DMS53 treated with DMSO at 0.1 percent for 48 hours (cell line): ENCODE measurements at regions not wholly inside any gene's neighbourhood (a gene's known extent, or its start where the extent isn't known, plus 50 kb on each side); places are given as distances from the start of the nearest gene placed in this dataset.
"Not testable (repeated sequence)": the region's sequence is repeated elsewhere in the genome, so short reads cannot be mapped to it uniquely, and the experiment has no call there.

Source experiments
- DNase-seq: peaks from one replicate; lab custom pipeline; 2025; ENCODE audit not compliant: unreplicated experiment; lab: John Stamatoyannopoulos, UW

DNA sequence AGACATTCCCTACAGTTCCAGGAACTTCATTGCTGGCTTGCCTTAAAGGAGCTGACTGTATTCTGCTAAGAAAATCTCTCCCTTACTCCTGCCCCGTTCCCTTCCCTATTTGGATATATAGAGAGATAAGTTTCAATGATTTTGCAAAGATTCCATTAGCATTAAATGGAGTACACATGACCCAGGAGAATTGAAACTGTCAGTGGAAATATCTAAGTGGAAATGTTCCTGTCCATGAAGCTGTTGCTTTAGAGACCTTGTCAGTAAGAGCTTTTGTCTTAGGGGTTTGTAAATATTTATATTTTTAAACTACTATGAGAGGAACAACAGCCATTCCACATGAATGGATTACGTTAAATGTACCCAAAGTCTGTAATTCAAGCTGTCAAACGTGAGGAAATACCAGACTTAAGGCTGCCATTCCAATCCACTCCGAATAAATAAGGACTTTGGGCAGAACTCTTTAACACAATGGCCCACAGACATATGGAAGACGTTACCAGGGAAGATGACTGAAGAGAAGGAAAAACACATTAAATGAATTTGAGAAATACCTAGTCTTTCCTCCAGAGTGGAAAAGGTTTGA, 387.1 kb upstream of the PAPPA start:
- no peak for DNase-seq

DNA sequence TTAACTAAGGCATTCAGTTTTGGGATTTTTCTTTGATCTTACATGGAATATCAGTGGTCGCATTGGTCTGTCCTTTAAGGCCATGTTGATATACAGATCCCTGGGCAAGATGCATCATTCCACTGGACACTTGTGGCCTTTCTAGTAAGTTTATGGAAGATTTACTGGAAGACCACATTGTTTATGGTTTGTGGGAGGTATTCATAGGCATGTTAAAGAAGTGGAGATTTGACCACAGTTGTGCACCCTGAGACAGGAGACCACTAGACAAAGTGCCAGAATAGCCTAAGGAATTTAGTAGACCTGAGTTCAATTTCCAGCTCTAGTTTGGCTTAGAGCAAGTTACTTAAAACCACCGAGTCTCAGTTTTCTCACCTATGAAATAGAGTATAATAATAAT, 383.1 kb upstream of the PAPPA start:
- DNase-seq = no peak

DNA sequence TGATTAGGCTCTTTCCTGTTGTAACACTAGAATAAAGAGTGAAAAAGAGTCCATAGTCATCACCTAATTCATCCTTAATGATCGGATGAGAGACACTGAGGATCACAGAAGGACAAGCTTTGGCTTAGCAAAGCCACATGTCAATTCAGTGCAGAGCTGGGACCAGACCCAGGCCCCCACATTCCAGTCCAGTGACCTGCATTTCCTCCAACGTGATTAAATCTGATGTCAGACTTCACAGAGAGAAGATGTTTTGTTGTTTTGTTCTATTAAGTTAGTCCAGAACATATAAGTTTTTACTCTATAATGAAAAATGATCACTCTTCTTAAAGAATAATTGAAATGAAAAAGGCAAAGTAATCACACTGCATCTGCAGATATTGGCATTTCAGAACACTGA, 377.9 kb upstream of the PAPPA start:
- no peak for DNase-seq

DNA sequence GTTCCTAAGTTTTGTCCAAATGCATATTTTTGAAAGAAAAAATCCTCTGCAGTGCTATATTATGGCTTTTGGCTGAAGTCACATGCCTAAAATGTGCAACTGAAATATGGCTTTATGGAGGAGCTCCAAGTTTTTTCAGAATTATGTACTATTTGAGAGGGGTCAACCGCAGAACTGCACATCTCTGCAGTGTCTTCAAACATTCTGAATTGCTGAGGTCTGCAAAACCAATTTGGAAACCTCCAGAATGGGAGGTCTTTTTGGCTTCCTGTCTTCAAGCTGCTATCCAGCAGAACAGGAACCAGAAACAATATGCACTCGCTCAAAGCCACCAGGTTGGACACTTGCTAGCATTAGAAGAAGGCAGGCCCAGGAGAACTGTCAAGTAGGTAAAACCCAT, 376.0 kb upstream of the PAPPA start:
- no peak for DNase-seq

DNA sequence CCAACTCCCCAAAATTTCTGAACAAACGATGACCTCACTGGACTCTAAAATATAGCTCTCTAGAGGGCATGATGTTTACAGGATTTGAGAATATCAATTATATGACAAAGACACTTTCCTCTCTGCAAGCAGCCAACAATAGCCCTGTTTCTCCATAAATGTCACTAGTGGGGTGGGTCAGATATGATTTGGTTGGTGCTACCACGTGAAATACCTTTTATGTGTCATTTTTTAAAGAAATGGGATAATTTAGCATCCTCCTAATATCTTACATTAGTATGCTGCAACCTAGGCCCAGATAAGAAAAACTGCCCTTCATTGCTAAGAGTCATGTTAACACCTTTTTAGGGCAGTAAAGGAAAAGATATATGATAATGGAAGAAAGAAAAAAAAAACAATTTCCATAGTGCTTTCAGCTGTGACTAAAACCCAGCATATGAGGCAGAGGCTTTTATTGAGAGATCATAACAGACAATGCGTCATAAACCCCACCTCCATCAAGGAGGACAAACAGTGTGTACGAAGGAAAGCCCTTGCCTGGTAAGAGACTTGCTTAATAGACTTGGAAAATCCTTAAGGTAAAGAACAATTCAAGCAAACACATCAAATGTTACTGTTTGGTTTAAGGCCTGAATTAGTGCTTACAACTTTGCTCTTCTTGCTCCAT, 372.4 kb upstream of the PAPPA start:
- DNase-seq = no peak

DNA sequence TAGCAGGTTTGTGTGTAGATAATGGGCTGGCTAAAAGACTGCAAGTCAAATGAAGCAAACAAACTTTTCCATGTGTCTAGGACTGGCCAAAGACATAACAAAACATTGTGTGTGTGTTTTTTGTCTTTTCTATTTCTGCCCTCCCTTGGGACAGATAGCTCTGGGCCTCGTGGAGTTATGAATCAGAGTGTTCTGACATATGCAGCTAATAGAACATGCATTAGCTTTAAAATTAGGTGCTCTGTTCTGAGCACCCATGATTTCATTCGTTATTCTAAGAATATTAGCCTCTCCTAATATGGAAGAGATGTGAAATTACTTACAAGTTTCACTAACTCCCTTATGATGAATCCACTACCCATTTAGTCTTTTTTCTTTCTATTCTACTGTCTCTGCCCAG, 367.3 kb upstream of the PAPPA start:
- DNase-seq = no peak

DNA sequence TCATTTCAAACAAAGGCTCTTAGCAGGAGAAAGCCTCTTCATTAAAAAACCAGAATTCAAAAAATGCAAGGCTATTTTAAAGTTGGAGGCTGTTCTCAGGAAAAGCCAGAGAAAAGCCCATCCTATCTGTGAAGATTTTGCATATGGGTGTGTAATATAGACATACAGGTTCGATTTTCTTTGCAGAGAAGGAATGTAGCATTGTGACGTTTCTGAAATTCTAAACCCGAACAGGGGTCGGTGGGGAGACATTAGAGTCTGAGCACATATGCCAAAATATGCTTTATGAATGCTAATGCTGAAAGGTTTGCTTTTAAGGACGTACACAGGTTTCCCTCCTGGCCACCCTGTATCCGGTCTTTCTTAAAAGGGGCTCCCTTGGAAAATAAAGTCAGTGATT, 363.1 kb upstream of the PAPPA start:
- no peak for DNase-seq

DNA sequence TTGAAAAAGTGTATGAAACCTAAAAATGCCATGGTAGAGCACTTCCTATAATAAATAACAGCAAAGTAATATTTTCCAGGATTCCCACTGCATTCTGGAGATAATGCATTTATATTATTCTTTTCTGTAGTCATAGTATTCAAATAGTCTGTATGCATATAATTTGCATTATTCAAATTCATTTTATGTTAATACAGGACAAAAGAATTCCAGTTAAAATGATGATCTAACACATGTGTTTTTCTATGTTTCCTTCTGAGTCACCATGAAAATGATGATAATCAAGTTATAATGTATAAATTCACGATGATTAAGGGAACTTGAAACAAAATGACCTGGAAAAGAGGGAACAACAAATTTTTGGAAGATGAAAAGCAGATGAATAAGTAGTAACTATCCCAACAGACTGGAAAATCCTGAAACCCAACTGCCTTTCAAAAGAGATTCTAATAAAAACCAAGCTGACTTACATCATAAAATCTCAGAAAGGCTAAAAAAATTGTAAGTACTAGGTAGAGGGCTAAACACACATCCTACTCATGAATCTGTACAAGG, 358.6 kb upstream of the PAPPA start:
- DNase-seq = no peak

DNA sequence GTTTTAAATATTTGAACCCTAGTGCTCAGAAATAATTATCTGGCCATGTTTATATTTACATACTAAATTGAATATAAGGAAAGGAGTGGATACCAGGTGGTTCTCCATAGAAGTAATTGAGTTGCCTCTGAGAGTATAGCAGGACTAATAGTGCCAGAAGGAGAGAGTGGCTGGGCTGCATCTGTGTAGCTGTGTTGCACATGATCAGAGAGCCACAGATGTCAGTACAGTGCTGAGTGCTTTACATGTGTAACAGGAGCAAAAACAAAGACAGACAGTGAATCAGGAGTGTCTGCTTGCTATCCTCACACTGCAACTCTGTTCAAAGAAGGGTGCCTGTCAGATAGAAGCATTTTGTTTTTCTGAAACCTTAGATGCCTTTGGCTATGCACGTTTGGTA, 353.9 kb upstream of the PAPPA start:
- no peak for DNase-seq

DNA sequence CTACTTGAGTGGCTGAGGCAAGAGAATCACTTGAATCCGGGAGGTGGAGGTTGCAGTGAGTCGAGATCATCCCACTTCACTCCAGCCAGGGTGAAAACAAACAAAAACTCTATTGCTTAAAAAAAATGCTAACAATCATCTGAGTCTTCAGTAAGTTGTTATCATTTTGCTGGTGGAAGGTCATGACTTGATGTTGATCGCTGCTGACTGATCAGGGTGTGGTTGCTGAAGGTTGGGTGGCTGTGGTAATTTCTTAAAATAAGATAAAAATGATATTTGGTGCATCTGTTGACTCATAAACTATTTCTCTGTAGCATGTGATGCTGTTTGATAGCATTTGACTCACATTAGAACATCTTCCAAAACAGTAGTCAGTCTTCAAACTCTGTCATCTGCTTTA, 349.4 kb upstream of the PAPPA start:
- DNase-seq = no peak

DNA sequence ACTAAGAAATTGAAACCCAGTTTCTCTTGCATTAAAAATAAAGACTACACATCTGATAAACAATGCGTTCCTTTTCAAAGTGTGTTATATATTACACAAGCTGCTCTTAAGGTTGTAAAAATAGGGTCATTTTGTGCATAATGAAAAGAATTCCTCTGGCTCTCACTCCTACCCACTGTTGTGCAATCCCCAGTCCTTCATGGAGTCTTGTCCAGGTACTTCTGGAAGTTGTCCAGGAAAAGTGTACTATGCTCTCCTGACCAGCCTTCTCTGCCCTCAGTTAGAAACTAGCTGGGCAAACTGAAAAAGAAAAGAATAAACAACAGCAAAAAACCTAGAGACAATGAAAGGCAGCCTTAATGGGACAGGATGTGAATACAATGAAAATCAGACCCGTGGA, 345.5 kb upstream of the PAPPA start:
- DNase-seq = no peak

DNA sequence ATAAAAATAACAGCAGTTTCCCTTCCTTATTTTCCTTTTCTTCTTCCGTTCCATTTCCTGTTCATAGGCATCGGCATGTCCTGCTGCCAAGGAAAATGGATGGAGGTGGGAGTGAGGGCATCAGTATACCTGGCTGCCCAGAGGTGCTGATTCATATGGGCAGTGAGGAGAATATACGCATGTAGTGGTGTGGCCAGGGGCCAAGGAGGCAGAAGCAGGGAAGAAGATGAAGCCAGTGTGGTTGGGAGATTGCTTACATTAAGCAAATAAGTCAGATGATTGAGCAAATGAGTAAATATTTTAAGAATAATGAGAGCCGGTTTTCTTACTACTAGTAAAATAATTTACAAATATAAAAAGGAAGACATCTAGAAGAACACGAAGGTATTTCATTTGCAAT, 344.9 kb upstream of the PAPPA start:
- no peak for DNase-seq

DNA sequence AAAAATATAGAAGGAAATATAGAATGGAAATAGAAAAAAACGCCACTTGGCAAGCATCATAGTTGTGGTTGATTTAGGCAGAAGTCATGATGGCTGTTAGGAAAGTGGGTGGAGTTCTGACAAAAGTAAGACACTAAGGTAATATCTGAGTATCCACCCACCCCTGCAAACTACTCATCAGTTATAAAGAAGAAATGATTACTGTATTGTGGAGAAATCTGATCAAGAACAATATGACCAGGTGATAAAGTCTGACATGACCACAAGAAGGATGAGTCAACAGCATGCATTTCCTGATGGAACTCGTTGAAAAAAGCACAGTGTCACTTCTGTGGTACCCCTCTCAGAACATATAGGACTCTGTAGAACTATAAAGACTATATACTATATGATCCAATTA, 343.4 kb upstream of the PAPPA start:
- no peak for DNase-seq

DNA sequence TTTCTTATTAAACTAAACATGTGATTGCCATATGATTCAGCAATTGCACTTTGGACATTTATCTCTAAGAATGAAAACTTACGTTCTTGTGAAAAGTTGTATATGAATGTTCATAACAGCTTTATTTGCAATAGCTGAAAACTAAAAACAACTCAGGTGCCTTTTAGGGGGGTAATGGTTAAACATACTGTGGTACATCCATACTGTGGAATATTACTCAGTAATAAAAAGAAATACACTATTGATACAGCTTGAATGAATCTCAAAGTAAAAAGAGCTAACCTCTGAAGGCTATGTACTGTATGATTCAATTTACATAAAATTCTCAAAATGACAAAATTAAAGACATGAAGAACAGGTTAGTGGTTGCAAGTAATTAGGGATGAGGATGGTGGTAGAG, 339.5 kb upstream of the PAPPA start:
- DNase-seq = no peak

DNA sequence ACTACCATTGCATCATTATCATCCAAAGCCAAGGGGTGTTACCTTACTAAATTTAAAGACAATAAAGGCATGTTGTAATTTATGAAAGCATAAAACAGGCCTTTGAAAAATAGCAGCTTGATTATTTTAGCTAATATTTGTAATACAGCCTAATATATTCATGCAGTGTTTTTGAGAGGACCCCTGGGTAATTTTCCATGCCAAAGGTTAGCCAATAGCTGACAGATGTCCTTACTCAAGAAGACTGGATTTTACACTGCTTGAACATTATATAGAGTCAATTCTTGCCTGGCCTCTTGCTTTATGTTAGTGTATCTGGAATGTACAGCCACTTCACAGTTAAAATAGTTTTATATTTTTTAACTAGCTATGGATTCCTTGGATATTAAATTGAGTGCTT, 337.8 kb upstream of the PAPPA start:
- DNase-seq = no peak

DNA sequence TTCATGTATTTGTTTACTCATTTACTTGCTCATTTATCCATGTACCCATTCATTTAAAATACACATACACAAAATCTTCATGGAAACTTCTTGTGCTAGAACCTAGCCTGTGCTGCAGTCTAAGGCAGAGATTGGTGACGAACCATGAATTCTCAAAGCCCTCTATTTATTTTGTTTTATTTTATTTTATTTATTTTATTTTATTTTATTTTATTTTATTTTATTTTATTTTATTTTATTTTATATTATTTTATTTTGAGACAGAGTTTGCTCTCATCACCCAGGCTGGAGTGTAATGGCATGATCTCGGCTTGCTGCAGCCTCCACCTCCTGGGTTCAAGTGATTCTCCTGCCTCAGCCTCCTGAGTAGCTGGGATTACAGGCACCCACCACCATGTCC, 334.9 kb upstream of the PAPPA start:
- DNase-seq = not testable (repeated sequence)

DNA sequence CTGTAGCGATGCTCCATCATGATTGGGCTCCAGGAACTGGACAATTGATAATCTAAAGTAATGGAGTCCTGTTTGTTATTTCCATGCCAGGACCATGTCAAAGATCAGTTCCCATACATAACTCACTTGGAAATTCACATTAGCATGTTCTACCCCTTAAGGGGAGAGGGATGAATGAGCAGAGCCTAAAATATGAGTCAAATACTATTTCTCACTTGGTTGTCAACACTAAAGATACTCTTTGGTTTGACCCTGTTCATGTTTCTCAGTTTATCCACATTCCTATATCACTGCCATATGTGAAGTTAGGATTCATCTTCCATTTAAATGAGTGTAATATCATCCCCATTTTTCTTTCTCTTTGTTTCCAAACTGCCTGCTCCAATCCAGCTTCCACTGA, 321.6 kb upstream of the PAPPA start:
- DNase-seq = no peak

DNA sequence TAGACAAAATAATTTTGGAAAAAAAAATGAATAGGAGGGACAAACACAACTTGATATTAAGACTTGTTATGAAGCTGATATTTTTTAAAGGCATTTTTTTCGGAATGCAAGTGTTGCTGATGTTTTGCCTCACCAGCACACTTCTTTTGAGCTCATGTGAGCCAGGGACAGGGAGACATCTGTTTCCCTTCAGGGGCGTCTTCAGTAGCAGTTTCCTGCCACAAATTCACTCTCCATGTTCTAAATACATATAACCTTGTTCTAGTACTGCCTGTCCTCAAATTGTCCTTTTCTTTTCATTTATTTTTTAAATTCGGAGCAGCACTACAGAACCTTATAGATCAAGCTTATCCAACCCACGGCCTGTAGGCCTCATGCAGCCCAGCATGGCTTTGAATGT, 316.0 kb upstream of the PAPPA start:
- DNase-seq = no peak

DNA sequence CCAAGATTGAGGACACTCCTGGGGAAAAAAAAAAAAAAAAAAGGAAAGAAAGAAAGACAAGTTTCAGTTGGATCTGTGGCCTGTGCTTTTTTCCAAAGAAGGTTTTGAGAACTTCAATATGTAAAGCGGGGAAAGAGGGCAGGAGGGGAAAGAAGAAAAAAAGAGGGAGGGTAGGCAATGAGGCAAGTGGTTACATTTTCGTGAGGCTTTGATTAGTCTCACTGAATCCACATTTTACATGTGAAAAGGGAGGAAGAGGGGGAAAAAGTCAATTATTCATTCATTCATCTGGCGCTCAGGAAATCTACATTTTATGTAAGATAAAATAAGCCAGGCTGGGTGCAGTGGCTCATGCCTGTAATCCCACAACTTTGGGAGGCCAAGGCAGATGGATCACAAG, 315.2 kb upstream of the PAPPA start:
- DNase-seq = no peak

DNA sequence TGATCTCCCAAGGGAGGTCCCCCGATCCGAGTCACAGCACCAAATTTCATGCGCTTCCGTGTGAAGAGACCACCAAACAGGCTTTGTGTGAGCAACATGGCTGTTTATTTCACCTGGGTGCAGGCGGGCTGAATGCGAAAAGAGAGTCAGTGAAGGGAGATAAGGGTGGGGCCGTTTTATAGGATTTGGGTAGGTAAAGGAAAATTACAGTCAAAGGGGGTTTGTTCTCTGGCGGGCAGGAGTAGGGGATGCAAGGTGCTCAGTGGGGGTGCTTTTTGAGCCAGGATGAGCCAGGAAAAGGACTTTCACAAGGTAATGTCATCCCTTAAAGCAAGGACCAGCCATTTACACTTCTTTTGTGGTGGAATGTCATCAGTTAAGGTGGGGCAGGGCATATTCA, 309.2 kb upstream of the PAPPA start:
- DNase-seq = not testable (repeated sequence)

DNA sequence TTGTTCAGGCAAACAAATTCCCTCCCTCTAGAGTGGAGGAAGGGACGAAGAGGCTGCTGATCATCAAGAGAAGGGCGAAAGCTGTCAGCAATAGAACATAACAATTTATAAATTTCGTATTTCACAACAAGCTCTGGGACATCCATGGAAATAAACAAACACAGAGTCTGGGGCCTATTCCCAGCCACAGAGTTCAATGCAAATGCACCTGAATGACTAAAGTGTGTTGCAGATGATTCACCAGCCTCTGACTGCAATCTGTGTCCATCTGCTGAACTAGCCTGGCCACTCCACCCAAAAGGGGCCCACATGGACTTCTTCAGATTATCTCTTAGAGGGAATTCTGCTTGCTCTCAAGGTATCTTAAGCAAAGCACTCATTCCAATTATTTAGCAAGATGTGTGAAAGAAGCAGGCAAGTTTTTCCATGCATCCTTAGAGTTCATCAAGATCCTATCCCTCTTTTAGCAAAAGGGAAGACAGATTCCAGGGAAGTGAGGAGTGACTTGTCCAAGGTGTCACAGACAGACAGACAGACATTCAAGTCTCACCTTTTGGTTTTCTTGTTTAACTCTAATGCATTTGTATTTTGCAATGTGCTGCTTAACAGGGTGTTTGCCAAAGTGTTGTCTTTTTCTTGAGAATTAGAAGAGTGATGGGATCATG, 307.8 kb upstream of the PAPPA start:
- DNase-seq = no peak

DNA sequence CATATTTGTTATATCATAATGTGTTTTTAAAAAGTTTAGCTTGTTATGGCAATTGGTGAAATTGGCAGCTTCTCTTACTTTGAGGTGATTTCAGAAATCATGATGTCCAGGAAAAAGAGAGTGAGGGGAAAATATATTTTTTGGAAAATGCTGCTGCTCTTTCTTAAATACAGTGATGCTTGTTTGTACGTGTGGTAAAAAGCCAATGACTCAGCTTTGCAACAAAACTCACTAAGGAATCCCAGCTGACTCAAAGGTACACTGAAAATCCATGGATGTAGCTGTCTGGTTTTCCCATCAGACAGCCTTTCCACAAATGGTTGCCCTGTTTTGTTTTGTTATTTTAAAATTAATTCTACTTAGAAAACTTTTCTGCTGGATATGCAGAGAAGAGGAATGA, 306.4 kb upstream of the PAPPA start:
- DNase-seq = no peak
